WTC11 (cell line): ENCODE measurements at regions not wholly inside any gene's neighbourhood (a gene's known extent, or its start where the extent isn't known, plus 50 kb on each side); places are given as distances from the start of the nearest gene placed in this dataset.

Experiments
- ATAC-seq: fragments of 200-7000 bp; cut with Tn5 transposase; 2 replicates; pipeline ENCODE4 v1.10.0; 2021; ENCODE audit warnings: mild to moderate bottlenecking, moderate library complexity
- CTCF ChIA-PET: fragments of 300-600 bp; sonication (Branson Sonifier 250); formaldehyde crosslinking; loops from one replicate; lab custom pipeline; 2021; ENCODE audit warnings: antibody characterized with exemption; lab: Charles Lee
- POLR2A ChIA-PET: fragments of 350-600 bp; sonication (Branson Sonifier 250); formaldehyde crosslinking; loops from one replicate; lab custom pipeline; 2021; ENCODE audit warnings: antibody characterized with exemption; lab: Charles Lee
- DNase-seq: peaks from one replicate; pipeline ENCODE4 v3.0.0; 2021; ENCODE audit warnings: low spot score
- H3K27ac Mint-ChIP-seq: 2 replicates; pipeline ENCODE4 v1.8.0; 2021; ENCODE audit warnings: mixed read lengths
- H3K27me3 Mint-ChIP-seq: 2 replicates; pipeline ENCODE4 v1.8.0; 2021; ENCODE audit warnings: low read depth, mild to moderate bottlenecking, moderate library complexity, mixed read lengths
- H3K36me3 Mint-ChIP-seq: 2 replicates; pipeline ENCODE4 v1.8.0; 2021; ENCODE audit warnings: mixed read lengths
- H3K4me1 Mint-ChIP-seq: 2 replicates; pipeline ENCODE4 v1.8.0; 2022; ENCODE audit warnings: mixed read lengths
- H3K4me3 Mint-ChIP-seq: 2 replicates; pipeline ENCODE4 v1.8.0; 2021; ENCODE audit warnings: mild to moderate bottlenecking, moderate library complexity, mixed read lengths
- H3K9me3 Mint-ChIP-seq: 2 replicates; pipeline ENCODE4 v1.8.0; 2021; ENCODE audit warnings: mixed read lengths
- AR ChIP-seq: fragments of 250-450 bp; sonication (Bioruptor Pico); IDR thresholded peaks from 2 replicates; pipeline ENCODE4 v1.9.0; 2021; ENCODE audit warnings: mild to moderate bottlenecking
- ATF6 ChIP-seq: sonication (generic); formaldehyde crosslinking; IDR thresholded peaks from 2 replicates; pipeline ENCODE4 v1.8.1; 2023; ENCODE audit warnings: mild to moderate bottlenecking, missing genetic modification reagents
- CDX4 ChIP-seq: fragments of 250-450 bp; sonication (Bioruptor Pico); IDR thresholded peaks from 2 replicates; pipeline ENCODE4 v1.9.0; 2021; ENCODE audit warnings: moderate library complexity, mild to moderate bottlenecking, inconsistent platforms, borderline replicate concordance
- ERG ChIP-seq: fragments of 250-450 bp; sonication (Bioruptor Pico); IDR thresholded peaks from 2 replicates; pipeline ENCODE4 v1.8.0; 2021; ENCODE audit warnings: mild to moderate bottlenecking
- FOXJ3 ChIP-seq: sonication (generic); formaldehyde crosslinking; IDR thresholded peaks from 2 replicates; pipeline ENCODE4 v1.9.0; 2021; ENCODE audit warnings: missing genetic modification reagents, mild to moderate bottlenecking, borderline replicate concordance
- FOXP4 ChIP-seq: sonication (generic); formaldehyde crosslinking; IDR thresholded peaks from 2 replicates; pipeline ENCODE4 v1.8.0; 2022; ENCODE audit warnings: mild to moderate bottlenecking, missing genetic modification reagents
- HMGXB4 ChIP-seq: sonication (generic); formaldehyde crosslinking; IDR thresholded peaks from 2 replicates; pipeline ENCODE4 v1.8.1; 2023; ENCODE audit warnings: mild to moderate bottlenecking, moderate library complexity, missing genetic modification reagents
- IRF1 ChIP-seq: sonication (generic); formaldehyde crosslinking; IDR thresholded peaks from 2 replicates; pipeline ENCODE4 v1.8.0; 2023; ENCODE audit warnings: missing genetic modification reagents
- MXD4 ChIP-seq: fragments of 250-450 bp; sonication (Bioruptor Pico); IDR thresholded peaks from 2 replicates; pipeline ENCODE4 v1.8.0; 2021; ENCODE audit warnings: mild to moderate bottlenecking, moderate library complexity, borderline replicate concordance
- NFATC4 ChIP-seq: fragments of 250-450 bp; sonication (Bioruptor Pico); IDR thresholded peaks from 2 replicates; pipeline ENCODE4 v1.9.0; 2021; ENCODE audit warnings: mild to moderate bottlenecking
- PRDM15 ChIP-seq: sonication (generic); formaldehyde crosslinking; IDR thresholded peaks from 2 replicates; pipeline ENCODE4 v1.8.0; 2022; ENCODE audit warnings: missing genetic modification reagents
- RORB ChIP-seq: fragments of 250-450 bp; sonication (Bioruptor Pico); IDR thresholded peaks from 2 replicates; pipeline ENCODE4 v1.9.0; 2021; ENCODE audit warnings: mild to moderate bottlenecking
- STAT6 ChIP-seq: sonication (generic); formaldehyde crosslinking; conservative IDR thresholded peaks from 2 replicates; pipeline ENCODE4 v1.8.1; 2023; ENCODE audit warnings: mild to moderate bottlenecking, low read depth, missing genetic modification reagents, moderate library complexity
- TCF7 ChIP-seq: sonication (generic); formaldehyde crosslinking; IDR thresholded peaks from 2 replicates; pipeline ENCODE4 v1.8.0; 2022; ENCODE audit warnings: mild to moderate bottlenecking, low read depth, missing genetic modification reagents, moderate library complexity
- TP53 ChIP-seq: sonication (generic); formaldehyde crosslinking; IDR thresholded peaks from 2 replicates; pipeline ENCODE4 v1.8.1; 2023; ENCODE audit warnings: mild to moderate bottlenecking, missing genetic modification reagents
- ZNF138 ChIP-seq: sonication (generic); formaldehyde crosslinking; conservative IDR thresholded peaks from 2 replicates; pipeline ENCODE4 v1.8.1; 2022; ENCODE audit warnings: mild to moderate bottlenecking, moderate library complexity, missing genetic modification reagents
- ZNF219 ChIP-seq: sonication (generic); formaldehyde crosslinking; IDR thresholded peaks from 2 replicates; pipeline ENCODE4 v1.8.0; 2023; ENCODE audit warnings: missing genetic modification reagents, mild to moderate bottlenecking, borderline replicate concordance
- ZNF423 ChIP-seq: fragments of 250-450 bp; sonication (Bioruptor Pico); IDR thresholded peaks from 2 replicates; pipeline ENCODE4 v2.1.2; 2022; ENCODE audit warnings: mild to moderate bottlenecking, moderate library complexity

- DNase-seq (no peak), ATAC-seq (no peak)
- POLR2A ChIA-PET = no interaction called here
- H3K36me3 Mint-ChIP-seq = no peaks in the 10 kb centered on the region
- H3K27me3 Mint-ChIP-seq = no peaks in the 10 kb centered on the region
- H3K27ac Mint-ChIP-seq = no peak overlapping the region
- no peaks in the 10 kb centered on the region for H3K4me1 Mint-ChIP-seq
- no peaks in the 10 kb centered on the region for H3K9me3 Mint-ChIP-seq
- no peak overlapping the region for H3K4me3 Mint-ChIP-seq
- TF ChIP-seq RORB (no peak), NFATC4 (no peak), IRF1 (CRISPR knock-in tag) (no peak), TP53 (CRISPR knock-in tag) (no peak), TCF7 (no peak), STAT6 (no peak), MXD4 (CRISPR knock-in tag) (no peak), FOXJ3 (CRISPR knock-in tag) (no peak), ERG (no peak), HMGXB4 (CRISPR knock-in tag) (no peak), FOXP4 (no peak), AR (CRISPR knock-in tag) (no peak), CDX4 (CRISPR knock-in tag) (no peak), ZNF138 (CRISPR knock-in tag) (no peak), PRDM15 (CRISPR knock-in tag) (no peak), ATF6 (CRISPR knock-in tag) (no peak), ZNF423 (CRISPR knock-in tag) (no peak), ZNF219 (CRISPR knock-in tag) (no peak)
- TF ChIP-seq, all 79 proteins: peak for 0
- CTCF ChIA-PET = interaction anchor here (1.0 to 2.6 kb wide), 2 partner anchors 23 to 201 kb away, joined by 3 to 9 read pairs; no protein-coding TSS in a partner anchor
Observed at GRCh38 chrX:109914114-109914849, 88.6 kb upstream of the TMEM164 start.
